ENCODE measurements at regions not wholly inside any gene's neighbourhood (a gene's known extent, or its start where the extent isn't known, plus 50 kb on each side); places are given as distances from the start of the nearest gene placed in this dataset.

DNA sequence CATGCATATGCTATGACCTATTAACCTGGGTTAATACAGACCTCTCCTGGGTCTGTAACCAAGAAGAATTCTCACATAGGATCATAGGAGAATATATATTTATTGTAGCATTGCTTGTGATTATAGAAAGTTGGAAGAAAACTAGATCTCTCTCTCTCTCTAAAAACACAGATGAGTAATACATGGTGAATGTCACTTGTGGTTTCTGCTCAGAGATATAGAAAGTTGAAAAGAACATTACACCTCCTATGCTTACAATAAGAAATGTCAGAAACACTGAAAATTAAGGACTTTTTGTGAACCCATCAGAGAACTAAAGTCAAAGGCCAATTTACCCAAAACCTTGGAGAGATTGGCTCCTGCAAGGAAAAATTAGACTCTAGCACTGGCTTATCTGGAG is 1389.5 kb downstream of the FAM133A start:
- Histone ChIP-seq H4K8ac (ENCODE audit: extremely low read depth, insufficient read depth, low read length) (no peak overlapping the region), H2BK20ac (ENCODE audit: low read length) (no peak overlapping the region), H4K91ac (replicated peaks; ENCODE audit: insufficient read length, low read length) (no peak overlapping the region), H3K18ac (ENCODE audit: extremely low read depth, low read length) (no peak overlapping the region), H3K23ac (ENCODE audit: insufficient read length) (no peak overlapping the region), H3K9me3 (ENCODE audit: insufficient read depth in 2 of 2, low read depth in 1 of 2, low read length in 1 of 2) (no peaks in the 10 kb centered on the region), H2BK5ac (ENCODE audit: low read depth, low read length) (no peak overlapping the region), H3K79me1 (ENCODE audit: low read depth, low read length) (no peaks in the 10 kb centered on the region), H3K36me3 (ENCODE audit: control insufficient read depth in 2 of 4, insufficient read depth in 4 of 4, low read length in 3 of 4) (no peaks in the 10 kb centered on the region), H3K9ac (replicated peaks in 1 of 4; ENCODE audit: extremely low read depth in 1 of 4, low read depth in 3 of 4, low read length in 3 of 4) (no peak overlapping the region), H3K4ac (replicated peaks; ENCODE audit: insufficient read length, low read depth, low read length) (no peak overlapping the region), H3K4me2 (ENCODE audit: insufficient read depth in 1 of 2, low read depth in 2 of 2, low read length in 2 of 2) (no peak overlapping the region), H2AFZ (ENCODE audit: low read length) (no peak overlapping the region), H3K79me2 (ENCODE audit: control insufficient read depth in 1 of 2, insufficient read depth in 2 of 2, low read length in 2 of 2) (no peaks in the 10 kb centered on the region), H3K27me3 (replicated peaks in 1 of 4; ENCODE audit: control insufficient read depth in 3 of 4, extremely low read depth in 1 of 4, insufficient read depth in 3 of 4, low read length in 3 of 4) (no peaks in the 10 kb centered on the region), H3K4me3 (ENCODE audit: extremely low read depth in 1 of 4, insufficient read depth in 2 of 4, low read depth in 3 of 4, low read length in 4 of 4) (no peak overlapping the region), H4K5ac (ENCODE audit: insufficient read length, low read depth, low read length) (no peak overlapping the region), H2BK12ac (ENCODE audit: low read depth, low read length) (no peak overlapping the region), H3K14ac (ENCODE audit: insufficient read length) (no peak overlapping the region), H3K4me1 (replicated peaks in 1 of 4; ENCODE audit: control insufficient read depth in 3 of 4, insufficient read depth in 4 of 4, low read length in 3 of 4) (no peaks in the 10 kb centered on the region), H2BK15ac (ENCODE audit: low read length) (no peak overlapping the region), H4K20me1 (replicated peaks in 1 of 2; ENCODE audit: control insufficient read depth in 1 of 2, insufficient read depth in 2 of 2, low read length in 2 of 2) (no peaks in the 10 kb centered on the region), H2BK120ac (replicated peaks; ENCODE audit: low read depth, low read length) (no peak overlapping the region), H3K23me2 (ENCODE audit: low read depth, low read length) (no peaks in the 10 kb centered on the region), H3K56ac (replicated peaks; ENCODE audit: insufficient read length, low read depth, low read length) (no peak overlapping the region), H3K27ac (ENCODE audit: low read depth, low read length) (no peak overlapping the region), H2AK5ac (ENCODE audit: low read depth, low read length) (no peak overlapping the region)
- FAIRE-seq (no peak), DNase-seq (ENCODE audit: low read depth in 1 of 2, low spot score in 2 of 2) (no peak)
- TF ChIP-seq SP2 (IDR thresholded peaks at IDR 0.05; ENCODE audit: low read length) (no peak), JUN (IDR thresholded peaks at IDR 0.05; ENCODE audit: low read depth, low read length) (no peak), GABPA (IDR thresholded peaks at IDR 0.05; ENCODE audit: borderline replicate concordance, insufficient read depth, low read length) (no peak), TAF7 (optimal IDR thresholded peaks at IDR 0.05; ENCODE audit: borderline replicate concordance, low read depth, low read length) (no peak), KDM5A (IDR thresholded peaks at IDR 0.05; ENCODE audit: low read length) (no peak), SAP30 (IDR thresholded peaks at IDR 0.05; ENCODE audit: insufficient read depth, insufficient replicate concordance, low read length) (no peak), CHD2 (IDR thresholded peaks at IDR 0.05; ENCODE audit: low read length) (no peak), YY1 (IDR thresholded peaks at IDR 0.05; ENCODE audit: low read depth, low read length) (no peak), POLR2A (IDR thresholded peaks at IDR 0.05; ENCODE audit: control extremely low read depth in 1 of 2, low read depth in 2 of 2, low read length in 2 of 2) (no peak)
- TF ChIP-seq, protein P1, sequence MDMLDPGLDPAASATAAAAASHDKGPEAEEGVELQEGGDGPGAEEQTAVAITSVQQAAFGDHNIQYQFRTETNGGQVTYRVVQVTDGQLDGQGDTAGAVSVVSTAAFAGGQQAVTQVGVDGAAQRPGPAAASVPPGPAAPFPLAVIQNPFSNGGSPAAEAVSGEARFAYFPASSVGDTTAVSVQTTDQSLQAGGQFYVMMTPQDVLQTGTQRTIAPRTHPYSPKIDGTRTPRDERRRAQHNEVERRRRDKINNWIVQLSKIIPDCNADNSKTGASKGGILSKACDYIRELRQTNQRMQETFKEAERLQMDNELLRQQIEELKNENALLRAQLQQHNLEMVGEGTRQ (IDR thresholded peaks at IDR 0.05; ENCODE audit: low read length) = no peak
- TF ChIP-seq, protein P2, sequence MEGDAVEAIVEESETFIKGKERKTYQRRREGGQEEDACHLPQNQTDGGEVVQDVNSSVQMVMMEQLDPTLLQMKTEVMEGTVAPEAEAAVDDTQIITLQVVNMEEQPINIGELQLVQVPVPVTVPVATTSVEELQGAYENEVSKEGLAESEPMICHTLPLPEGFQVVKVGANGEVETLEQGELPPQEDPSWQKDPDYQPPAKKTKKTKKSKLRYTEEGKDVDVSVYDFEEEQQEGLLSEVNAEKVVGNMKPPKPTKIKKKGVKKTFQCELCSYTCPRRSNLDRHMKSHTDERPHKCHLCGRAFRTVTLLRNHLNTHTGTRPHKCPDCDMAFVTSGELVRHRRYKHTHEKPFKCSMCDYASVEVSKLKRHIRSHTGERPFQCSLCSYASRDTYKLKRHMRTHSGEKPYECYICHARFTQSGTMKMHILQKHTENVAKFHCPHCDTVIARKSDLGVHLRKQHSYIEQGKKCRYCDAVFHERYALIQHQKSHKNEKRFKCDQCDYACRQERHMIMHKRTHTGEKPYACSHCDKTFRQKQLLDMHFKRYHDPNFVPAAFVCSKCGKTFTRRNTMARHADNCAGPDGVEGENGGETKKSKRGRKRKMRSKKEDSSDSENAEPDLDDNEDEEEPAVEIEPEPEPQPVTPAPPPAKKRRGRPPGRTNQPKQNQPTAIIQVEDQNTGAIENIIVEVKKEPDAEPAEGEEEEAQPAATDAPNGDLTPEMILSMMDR (IDR thresholded peaks at IDR 0.05; ENCODE audit: control extremely low read depth in 1 of 3, insufficient read depth in 1 of 3, low read depth in 1 of 3, low read length in 3 of 3) = no peak
- ChIA-PET POLR2A (ENCODE audit: partially characterized antibody) (no interaction called here), CTCF (ENCODE audit: partially characterized antibody) (no interaction called here)

All from H1 (cell line).